Neuronal stem cell (in vitro differentiated cells): ENCODE measurements at regions not wholly inside any gene's neighbourhood (a gene's known extent, or its start where the extent isn't known, plus 50 kb on each side); places are given as distances from the start of the nearest gene placed in this dataset.

Experiments
- DNase-seq: peaks from one replicate; pipeline ENCODE4 v3.0.0-alpha.2; 2013; ENCODE audit warnings: low spot score
- H2AFZ ChIP-seq: one replicate; pipeline ENCODE4 v1.6.1; 2013; ENCODE audit warnings: mild to moderate bottlenecking, low read length, inconsistent platforms
- H2AK5ac ChIP-seq: 2 replicates; pipeline ENCODE4 v1.6.1; 2013; ENCODE audit warnings: low read depth, mild to moderate bottlenecking, inconsistent platforms, low read length, moderate library complexity, mixed read lengths
- H2BK120ac ChIP-seq: 2 replicates; pipeline ENCODE4 v1.6.1; 2013; ENCODE audit warnings: low read depth, mild to moderate bottlenecking, inconsistent platforms, low read length, moderate library complexity, mixed read lengths
- H2BK12ac ChIP-seq: one replicate; pipeline ENCODE4 v1.6.1; 2013; ENCODE audit warnings: low read length, inconsistent platforms
- H2BK15ac ChIP-seq: 2 replicates; pipeline ENCODE4 v1.6.1; 2013; ENCODE audit warnings: mild to moderate bottlenecking, low read length, inconsistent platforms, mixed read lengths
- H2BK5ac ChIP-seq: one replicate; pipeline ENCODE4 v1.6.1; 2013; ENCODE audit warnings: inconsistent platforms, mild to moderate bottlenecking, low read length, moderate library complexity
- H3K14ac ChIP-seq: one replicate; pipeline ENCODE4 v1.6.1; 2013; ENCODE audit warnings: low read length, inconsistent platforms
- H3K18ac ChIP-seq: 2 replicates; pipeline ENCODE4 v1.6.1; 2013; ENCODE audit warnings: low read length, inconsistent platforms
- H3K23ac ChIP-seq: 2 replicates; pipeline ENCODE4 v1.6.1; 2013; ENCODE audit warnings: low read depth, mild to moderate bottlenecking, mixed read lengths, low read length, inconsistent platforms; ENCODE audit not compliant: poor library complexity
- H3K27ac ChIP-seq: replicated peaks from 3 replicates; pipeline ENCODE4 v1.5.1; 2013; ENCODE audit warnings: low read length, inconsistent platforms
- H3K27me3 ChIP-seq, 3 experiments: 2 replicates each; pipeline ENCODE4 v1.6.1; 2013; ENCODE audit warnings: low read length in 3 of 3, mild to moderate bottlenecking in 2 of 3, inconsistent platforms in 1 of 3, low read depth in 1 of 3, mixed read lengths in 1 of 3, moderate library complexity in 1 of 3; ENCODE audit not compliant: control insufficient read depth in 3 of 3, insufficient read depth in 3 of 3
- H3K36me3 ChIP-seq, 2 donors: replicated peaks in 1 of 2; 2 replicates each; pipeline ENCODE4 v1.6.1; 2013; ENCODE audit warnings: low read length in 2 of 2; ENCODE audit not compliant: control insufficient read depth in 2 of 2, insufficient read depth in 2 of 2
- H3K4ac ChIP-seq: 2 replicates; pipeline ENCODE4 v1.6.1; 2013; ENCODE audit warnings: inconsistent platforms, mild to moderate bottlenecking, low read length, moderate library complexity
- H3K4me1 ChIP-seq, 2 donors: 1 replicate in 1 of 2; 2 replicates in 1 of 2; pipeline ENCODE4 v1.6.1; 2013; ENCODE audit warnings: low read length in 2 of 2, low read depth in 1 of 2; ENCODE audit not compliant: control insufficient read depth in 2 of 2, insufficient read depth in 1 of 2
- H3K4me2 ChIP-seq: one replicate; pipeline ENCODE4 v1.6.1; 2013; ENCODE audit warnings: mild to moderate bottlenecking, low read length, inconsistent platforms; ENCODE audit not compliant: insufficient read depth, poor library complexity, severe bottlenecking
- H3K4me3 ChIP-seq, 2 donors: 2 replicates each; pipeline ENCODE4 v1.5.1; 2013; ENCODE audit warnings: low read length in 2 of 2, mild to moderate bottlenecking in 2 of 2, inconsistent platforms in 1 of 2, moderate library complexity in 1 of 2
- H3K79me1 ChIP-seq: one replicate; pipeline ENCODE4 v1.6.1; 2013; ENCODE audit warnings: low read depth, mild to moderate bottlenecking, inconsistent platforms, low read length, moderate library complexity
- H3K9ac ChIP-seq: one replicate; pipeline ENCODE4 v1.6.1; 2013; ENCODE audit warnings: mild to moderate bottlenecking, low read depth, low read length, inconsistent platforms; ENCODE audit not compliant: poor library complexity
- H3K9me3 ChIP-seq, 2 donors: replicated peaks in 1 of 2; 2 replicates each; pipeline versions ENCODE3 to v1.6.1; 2013; ENCODE audit warnings: low read length in 2 of 2, mild to moderate bottlenecking in 2 of 2, inconsistent platforms in 1 of 2, low read depth in 1 of 2, mixed read lengths in 1 of 2, moderate library complexity in 1 of 2; ENCODE audit not compliant: control insufficient read depth in 2 of 2, insufficient read depth in 1 of 2
- H4K8ac ChIP-seq: one replicate; pipeline ENCODE4 v1.6.1; 2013; ENCODE audit warnings: low read depth, mild to moderate bottlenecking, inconsistent platforms, low read length, moderate library complexity
- H4K91ac ChIP-seq: one replicate; pipeline ENCODE4 v1.6.1; 2013; ENCODE audit warnings: low read length, low read depth, mild to moderate bottlenecking, inconsistent platforms; ENCODE audit not compliant: poor library complexity
- WGBS, 2 donors: extraction: QIAGEN DNeasy Blood & Tissue Kit; methylation state at CpG; one replicate each; pipeline ENCODE4 v1.1.7; 2013; ENCODE audit warnings: missing lambda C conversion rate in 2 of 2, mixed read lengths in 1 of 2; ENCODE audit not compliant: insufficient read length in 2 of 2, insufficient replicate concordance in 1 of 2; ENCODE audit errors: extremely low coverage in 2 of 2; 5-methylcytosine and 5-hydroxymethylcytosine counted together

DNA sequence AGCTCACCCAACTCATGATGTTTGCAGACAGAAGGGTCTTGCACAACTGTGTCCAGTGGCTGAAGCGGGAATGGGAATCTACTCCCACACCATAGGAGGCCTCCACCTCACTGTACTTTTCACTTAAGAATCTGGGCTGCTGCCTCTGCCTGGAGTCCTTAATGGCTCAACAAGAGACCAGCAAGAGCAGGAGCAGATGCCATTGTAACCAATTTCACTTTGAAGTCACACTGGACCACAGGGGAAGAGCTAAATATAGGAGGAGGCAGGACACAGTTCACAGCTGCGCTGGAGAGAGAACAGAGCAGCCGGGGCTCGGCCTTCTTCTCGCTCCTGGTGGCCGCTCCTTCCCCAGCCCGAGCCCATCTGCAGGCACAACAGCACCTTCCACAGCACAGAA lies 120.4 kb downstream of the SIPA1L2 start:
- Histone ChIP-seq H3K4me1 (peaks cover 13 to 17% of the 10 kb centered on the region in 2 donors), H2AFZ (no peak overlapping the region), H3K9me3 (peaks cover 0 to 12% of the 10 kb centered on the region in 2 donors), H3K23ac (no peak overlapping the region), H2BK5ac (no peak overlapping the region), H3K9ac (no peak overlapping the region), H3K4ac (no peak overlapping the region), H3K27me3 (no peaks in the 10 kb centered on the region), H2BK12ac (no peak overlapping the region), H3K14ac (no peak overlapping the region), H2AK5ac (no peak overlapping the region), H2BK15ac (no peak overlapping the region), H4K8ac (no peak overlapping the region), H3K27ac (peak overlapping the region; percentile 34), H3K18ac (peak overlapping the region; percentile 54), H3K4me3 (no peak overlapping the region), H2BK120ac (no peak overlapping the region), H3K36me3 (peaks cover 10 to 45% of the 10 kb centered on the region in 2 donors), H3K4me2 (no peak overlapping the region), H3K79me1 (peaks cover 2% of the 10 kb centered on the region), H4K91ac (no peak overlapping the region)
- peak; percentile 9 for DNase-seq
- no CpG with 5 or more reads among the region's 7 CpGs for WGBS, 2 donors

DNA sequence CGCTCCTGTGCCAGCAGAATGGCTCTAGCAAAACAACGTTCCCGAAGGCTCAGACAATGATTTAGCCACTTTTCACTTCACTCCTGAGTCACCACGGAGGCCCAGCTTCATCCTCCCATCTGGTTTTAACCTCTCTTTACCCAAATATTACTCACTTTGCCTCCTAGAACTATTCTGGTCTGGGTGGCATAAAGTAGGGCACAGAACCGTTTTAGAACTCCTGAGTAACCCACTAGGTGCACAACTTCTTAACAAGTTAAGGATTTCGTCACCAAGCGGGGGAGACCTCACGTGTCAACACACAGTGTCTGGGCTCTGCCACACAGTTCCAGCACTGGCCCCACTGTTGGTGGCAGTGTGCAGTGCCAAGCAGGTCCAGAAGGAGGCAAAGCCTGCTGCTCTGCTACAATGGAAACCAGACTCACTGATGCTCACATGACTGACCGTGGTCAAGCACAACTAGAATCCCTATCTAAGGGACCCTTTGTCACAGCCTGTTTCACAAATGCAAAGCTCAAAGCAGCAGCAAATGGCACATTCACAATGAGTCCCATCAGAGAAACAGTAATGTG lies 121.7 kb downstream of the SIPA1L2 start:
- Histone ChIP-seq H3K9me3 (peaks cover 0 to 12% of the 10 kb centered on the region in 2 donors), H3K4me1 (peaks cover 13 to 17% of the 10 kb centered on the region in 2 donors), H3K27ac (no peak overlapping the region), H3K4me2 (no peak overlapping the region), H2BK12ac (no peak overlapping the region), H2BK120ac (no peak overlapping the region), H2BK5ac (no peak overlapping the region), H3K4me3 (no peak overlapping the region), H3K14ac (no peak overlapping the region), H3K27me3 (no peaks in the 10 kb centered on the region), H2AK5ac (no peak overlapping the region), H3K4ac (no peak overlapping the region), H3K9ac (no peak overlapping the region), H4K8ac (no peak overlapping the region), H4K91ac (no peak overlapping the region), H3K36me3 (peaks cover 0 to 35% of the 10 kb centered on the region in 2 donors), H3K23ac (no peak overlapping the region), H3K79me1 (peaks cover 2% of the 10 kb centered on the region), H2BK15ac (no peak overlapping the region), H3K18ac (no peak overlapping the region), H2AFZ (no peak overlapping the region)
- DNase-seq, result no peak
- WGBS, 2 donors, result no CpG with 5 or more reads among the region's 9 CpGs

DNA sequence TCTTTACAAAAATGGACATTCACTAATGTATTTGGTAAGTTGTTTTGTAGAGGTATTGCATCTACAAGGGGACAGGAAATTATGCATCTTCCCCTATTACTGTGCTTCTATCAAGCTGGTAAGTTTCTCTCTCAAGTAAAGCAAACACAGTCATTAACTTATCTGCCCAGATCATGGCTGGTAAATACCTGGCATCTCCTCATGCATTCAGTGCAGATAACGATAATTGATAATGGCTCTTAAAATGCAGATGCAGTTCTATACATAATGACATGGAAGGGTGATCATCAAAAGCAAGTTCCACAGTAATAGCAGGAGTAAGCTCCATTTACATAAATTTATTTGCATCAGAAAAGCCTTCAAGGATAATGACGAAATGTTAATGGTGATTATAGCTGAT lies 122.4 kb downstream of the SIPA1L2 start:
- Histone ChIP-seq H3K4me3 (no peak overlapping the region), H3K27me3 (no peaks in the 10 kb centered on the region), H2BK12ac (no peak overlapping the region), H3K27ac (no peak overlapping the region), H3K4ac (no peak overlapping the region), H2BK5ac (no peak overlapping the region), H3K79me1 (no peaks in the 10 kb centered on the region), H3K36me3 (peaks cover 0 to 35% of the 10 kb centered on the region in 2 donors), H2BK120ac (no peak overlapping the region), H2AK5ac (no peak overlapping the region), H4K8ac (no peak overlapping the region), H4K91ac (no peak overlapping the region), H2BK15ac (no peak overlapping the region), H3K4me2 (no peak overlapping the region), H3K9ac (no peak overlapping the region), H3K23ac (no peak overlapping the region), H3K18ac (no peak overlapping the region), H3K14ac (no peak overlapping the region), H3K4me1 (peaks cover 13 to 17% of the 10 kb centered on the region in 2 donors), H3K9me3 (peaks cover 0 to 12% of the 10 kb centered on the region in 2 donors), H2AFZ (no peak overlapping the region)
- no CpG with 5 or more reads among the region's 2 CpGs for WGBS, 2 donors
- no peak for DNase-seq

DNA sequence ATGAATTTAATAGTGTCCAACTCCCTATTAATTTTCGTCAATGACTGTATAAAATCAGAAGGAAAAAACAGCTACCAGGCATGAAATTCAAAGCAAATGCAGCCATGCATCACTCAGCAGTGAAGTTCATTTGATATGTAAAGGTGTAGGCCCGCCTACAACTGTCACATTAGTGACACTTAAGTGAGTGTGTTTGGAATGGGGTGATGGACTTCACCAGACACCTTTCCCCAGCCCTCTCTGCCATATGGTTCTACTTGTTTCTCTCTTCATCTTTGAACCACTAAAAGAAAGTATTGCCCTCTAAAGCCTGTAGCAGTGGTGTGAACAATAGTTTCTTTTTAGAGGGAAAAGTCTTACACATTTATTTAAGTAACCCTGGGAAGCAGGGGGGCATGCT lies 124.0 kb downstream of the SIPA1L2 start:
- peaks cover 0 to 30% of the 10 kb centered on the region in 2 donors for H3K36me3 ChIP-seq
- H3K23ac ChIP-seq, result no peak overlapping the region
- H3K4ac ChIP-seq, result no peak overlapping the region
- H3K79me1 ChIP-seq, result no peaks in the 10 kb centered on the region
- H3K9ac ChIP-seq, result no peak overlapping the region
- no peak overlapping the region for H3K4me3 ChIP-seq
- no peak overlapping the region for H2BK120ac ChIP-seq
- H3K18ac ChIP-seq, result no peak overlapping the region
- H4K8ac ChIP-seq, result no peak overlapping the region
- no peak overlapping the region for H2AFZ ChIP-seq
- H2BK5ac ChIP-seq, result no peak overlapping the region
- H2BK12ac ChIP-seq, result no peak overlapping the region
- H3K27ac ChIP-seq, result no peak overlapping the region
- DNase-seq, result no peak
- H4K91ac ChIP-seq, result no peak overlapping the region
- H3K4me1 ChIP-seq, result peaks cover 13 to 15% of the 10 kb centered on the region in 2 donors
- no peak overlapping the region for H2AK5ac ChIP-seq
- no peaks in the 10 kb centered on the region for H3K27me3 ChIP-seq
- no CpG with 5 or more reads among the region's 2 CpGs for WGBS, 2 donors
- no peak overlapping the region for H2BK15ac ChIP-seq
- H3K9me3 ChIP-seq, result peaks cover 0 to 12% of the 10 kb centered on the region in 2 donors
- no peak overlapping the region for H3K14ac ChIP-seq
- H3K4me2 ChIP-seq, result no peak overlapping the region
